ENCODE measurements at regions not wholly inside any gene's neighbourhood (a gene's known extent, or its start where the extent isn't known, plus 50 kb on each side); places are given as distances from the start of the nearest gene placed in this dataset.

DNA sequence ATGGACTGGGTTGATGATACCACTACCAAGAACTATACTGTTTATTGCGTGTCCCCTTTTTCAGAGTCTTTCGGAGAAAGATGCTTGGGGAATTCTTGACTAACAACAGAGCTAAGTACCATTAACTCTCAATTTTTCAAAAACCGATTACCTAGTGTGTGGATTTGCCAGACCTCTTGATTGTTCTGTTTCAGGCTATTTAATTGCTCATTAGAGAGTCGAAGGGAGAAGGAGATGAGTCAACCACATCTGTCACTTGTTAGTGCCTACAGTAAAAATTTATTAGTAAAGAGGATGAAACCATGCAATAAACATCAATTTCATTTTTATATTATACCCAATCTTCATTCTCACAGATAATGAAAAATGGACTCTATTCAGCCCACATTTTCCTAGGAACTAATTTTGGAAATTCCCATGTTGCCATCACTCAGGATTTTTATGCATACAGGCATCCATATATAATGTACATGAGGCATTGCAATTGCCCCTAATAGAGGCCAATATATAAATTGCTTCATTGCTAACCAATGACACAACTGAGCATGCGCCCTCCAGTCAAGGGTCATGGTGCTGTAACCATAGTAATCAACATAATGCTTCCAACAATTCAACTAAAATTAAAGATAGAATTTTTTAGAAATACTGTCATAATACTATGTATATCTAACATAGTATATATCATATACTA lies 541.7 kb downstream of the TBL1XR1 start:
- no peaks in the 10 kb centered on the region for H3K79me2 ChIP-seq (ENCODE audit: insufficient read depth, low read length)
- intact Hi-C loops (cut with micrococcal nuclease), result no loop called here
- no peak overlapping the region for H3K4me3 Mint-ChIP-seq
- H3K36me3 ChIP-seq (replicated peaks in 1 of 2; ENCODE audit: control insufficient read depth in 1 of 2, insufficient read depth in 2 of 2, low read length in 2 of 2), result no peaks in the 10 kb centered on the region
- H3K4me3 ChIP-seq (replicated peaks in 1 of 3; ENCODE audit: low read depth in 2 of 3, low read length in 3 of 3), result no peak overlapping the region
- no peak overlapping the region for H3K4me2 ChIP-seq (replicated peaks; ENCODE audit: extremely low read depth, low read length, poor library complexity, severe bottlenecking)
- no peak overlapping the region for H3K9ac ChIP-seq (ENCODE audit: insufficient read depth, low read length, poor library complexity, severe bottlenecking)
- H3K9me3 Mint-ChIP-seq, result peaks cover 0 to 7% (median 2%) of the 10 kb centered on the region in 7 donors
- H3K4me1 Mint-ChIP-seq, result no peaks in the 10 kb centered on the region
- no peak overlapping the region for H2AFZ ChIP-seq (ENCODE audit: insufficient read depth, low read depth, low read length, poor library complexity, severe bottlenecking)
- no peaks in the 10 kb centered on the region for H3K27me3 ChIP-seq (ENCODE audit: control insufficient read depth in 2 of 2, insufficient read depth in 2 of 2, low read length in 2 of 2)
- DNase-seq, result no peak
- H3K27ac Mint-ChIP-seq, result no peak overlapping the region
- no peaks in the 10 kb centered on the region for H3K36me3 Mint-ChIP-seq
- no peaks in the 10 kb centered on the region for H4K20me1 ChIP-seq (ENCODE audit: insufficient read depth, low read length)
- WGBS (ENCODE audit: insufficient coverage), result no CpG with 5 or more reads among the region's 5 CpGs
- no peaks in the 10 kb centered on the region for H3K4me1 ChIP-seq (ENCODE audit: control insufficient read depth in 1 of 2, insufficient read depth in 2 of 2, low read length in 2 of 2)
- no peak overlapping the region for H3K27ac ChIP-seq (ENCODE audit: low read depth in 1 of 2, low read length in 2 of 2)
- peaks cover 0 to 2% (median 2%) of the 10 kb centered on the region in 3 donors for H3K27me3 Mint-ChIP-seq (ENCODE audit: low read depth in 3 of 3)
- TF ChIP-seq, protein P1, sequence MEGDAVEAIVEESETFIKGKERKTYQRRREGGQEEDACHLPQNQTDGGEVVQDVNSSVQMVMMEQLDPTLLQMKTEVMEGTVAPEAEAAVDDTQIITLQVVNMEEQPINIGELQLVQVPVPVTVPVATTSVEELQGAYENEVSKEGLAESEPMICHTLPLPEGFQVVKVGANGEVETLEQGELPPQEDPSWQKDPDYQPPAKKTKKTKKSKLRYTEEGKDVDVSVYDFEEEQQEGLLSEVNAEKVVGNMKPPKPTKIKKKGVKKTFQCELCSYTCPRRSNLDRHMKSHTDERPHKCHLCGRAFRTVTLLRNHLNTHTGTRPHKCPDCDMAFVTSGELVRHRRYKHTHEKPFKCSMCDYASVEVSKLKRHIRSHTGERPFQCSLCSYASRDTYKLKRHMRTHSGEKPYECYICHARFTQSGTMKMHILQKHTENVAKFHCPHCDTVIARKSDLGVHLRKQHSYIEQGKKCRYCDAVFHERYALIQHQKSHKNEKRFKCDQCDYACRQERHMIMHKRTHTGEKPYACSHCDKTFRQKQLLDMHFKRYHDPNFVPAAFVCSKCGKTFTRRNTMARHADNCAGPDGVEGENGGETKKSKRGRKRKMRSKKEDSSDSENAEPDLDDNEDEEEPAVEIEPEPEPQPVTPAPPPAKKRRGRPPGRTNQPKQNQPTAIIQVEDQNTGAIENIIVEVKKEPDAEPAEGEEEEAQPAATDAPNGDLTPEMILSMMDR (IDR thresholded peaks at IDR 0.05), result no peak
- no peaks in the 10 kb centered on the region for H3K9me3 ChIP-seq (replicated peaks in 1 of 2; ENCODE audit: control insufficient read depth in 1 of 2, insufficient read depth in 1 of 2, low read length in 2 of 2)

DNA sequence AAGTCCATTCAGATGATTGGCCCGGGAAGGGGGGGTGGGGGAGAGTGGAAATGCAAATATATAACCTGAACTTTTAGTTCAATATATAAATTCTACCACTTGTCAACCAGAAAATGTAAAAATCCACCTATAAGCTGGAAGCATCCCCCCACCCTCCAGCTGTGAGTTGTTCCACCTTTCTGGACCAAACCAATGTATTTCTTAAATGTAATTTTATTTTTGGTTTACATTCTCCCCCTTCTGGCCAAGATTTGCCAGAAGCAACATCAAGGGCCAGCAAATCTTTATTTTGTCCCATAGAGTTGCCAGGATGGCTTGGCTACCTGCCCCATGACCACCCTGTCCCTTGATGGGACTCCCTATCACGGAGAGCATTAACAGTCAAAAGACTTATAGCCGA lies 545.7 kb downstream of the TBL1XR1 start:
- Histone ChIP-seq H4K20me1 (ENCODE audit: insufficient read depth, low read length) (no peaks in the 10 kb centered on the region), H3K9me3 (replicated peaks in 1 of 2; ENCODE audit: control insufficient read depth in 1 of 2, insufficient read depth in 1 of 2, low read length in 2 of 2) (no peaks in the 10 kb centered on the region), H3K4me3 (replicated peaks in 1 of 3; ENCODE audit: low read depth in 2 of 3, low read length in 3 of 3) (no peak overlapping the region), H3K4me2 (replicated peaks; ENCODE audit: extremely low read depth, low read length, poor library complexity, severe bottlenecking) (no peak overlapping the region), H3K27me3 (ENCODE audit: control insufficient read depth in 2 of 2, insufficient read depth in 2 of 2, low read length in 2 of 2) (no peaks in the 10 kb centered on the region), H3K36me3 (replicated peaks in 1 of 2; ENCODE audit: control insufficient read depth in 1 of 2, insufficient read depth in 2 of 2, low read length in 2 of 2) (no peaks in the 10 kb centered on the region), H3K27ac (ENCODE audit: low read depth in 1 of 2, low read length in 2 of 2) (no peak overlapping the region), H3K4me1 (ENCODE audit: control insufficient read depth in 1 of 2, insufficient read depth in 2 of 2, low read length in 2 of 2) (no peaks in the 10 kb centered on the region), H3K79me2 (ENCODE audit: insufficient read depth, low read length) (no peaks in the 10 kb centered on the region), H2AFZ (ENCODE audit: insufficient read depth, low read depth, low read length, poor library complexity, severe bottlenecking) (no peak overlapping the region), H3K9ac (ENCODE audit: insufficient read depth, low read length, poor library complexity, severe bottlenecking) (no peak overlapping the region)
- H3K36me3 Mint-ChIP-seq, result no peaks in the 10 kb centered on the region
- H3K27me3 Mint-ChIP-seq (ENCODE audit: low read depth in 3 of 3), result peaks cover 0 to 4% (median 2%) of the 10 kb centered on the region in 3 donors
- 83% methylated on average over 1 of the region's 3 CpGs for WGBS (ENCODE audit: insufficient coverage)
- TF ChIP-seq, protein P1 (IDR thresholded peaks at IDR 0.05), result no peak
- H3K27ac Mint-ChIP-seq, result no peak overlapping the region
- intact Hi-C loops (cut with micrococcal nuclease), result no loop called here
- no peaks in the 10 kb centered on the region for H3K4me1 Mint-ChIP-seq
- H3K4me3 Mint-ChIP-seq, result no peak overlapping the region
- no peak for DNase-seq
- H3K9me3 Mint-ChIP-seq, result peaks cover 0 to 7% (median 2%) of the 10 kb centered on the region in 7 donors
